Peyer's patch (tissue), 4 donors: ENCODE measurements at regions not wholly inside any gene's neighbourhood (a gene's known extent, or its start where the extent isn't known, plus 50 kb on each side); places are given as distances from the start of the nearest gene placed in this dataset.
"Not testable (repeated sequence)": the region's sequence is repeated elsewhere in the genome, so short reads cannot be mapped to it uniquely, and the experiment has no call there.

Experiments used
- DNase-seq, 3 donors: peaks; one replicate each; pipeline ENCODE4 v3.0.0-alpha.2; 2017 to 2019
- H3K27ac ChIP-seq, 4 donors: fragments of 200-600 bp; sonication (generic); one replicate each; pipeline ENCODE4 v1.5.1; 2016 to 2019
- H3K27me3 ChIP-seq, 2 donors: fragments of 200-600 bp; sonication (generic); one replicate each; pipeline ENCODE4 v1.5.1; 2019
- H3K36me3 ChIP-seq, 3 donors: fragments of 200-600 bp; sonication (generic); one replicate each; pipeline ENCODE4 v1.5.1; 2016 to 2019
- H3K4me1 ChIP-seq, 4 donors: fragments of 200-600 bp; sonication (generic); one replicate each; pipeline ENCODE4 v1.5.1; 2016 to 2019
- H3K4me3 ChIP-seq, 4 donors: fragments of 200-600 bp; sonication (generic); 1 replicate in 3 of 4; 2 replicates in 1 of 4; pipeline ENCODE4 v1.5.1; 2016 to 2019; ENCODE audit warnings: mild to moderate bottlenecking in 1 of 4
- H3K9me3 ChIP-seq, 4 donors: fragments of 200-600 bp; sonication (generic); one replicate each; pipeline ENCODE4 v1.5.1; 2016 to 2019; ENCODE audit warnings: mild to moderate bottlenecking in 1 of 4
- CTCF ChIP-seq, 6 experiments: fragments of 450-650 bp in 4 of 6; fragments of 200-600 bp in 2 of 6; sonication (generic) in 1 of 6; IDR thresholded peaks; one replicate each; pipeline ENCODE4 v1.5.1; 2017 to 2019; ENCODE audit warnings: antibody characterized with exemption in 6 of 6, mild to moderate bottlenecking in 3 of 6, moderate library complexity in 1 of 6
- POLR2A ChIP-seq, 2 donors: fragments of 450-650 bp; IDR thresholded peaks; one replicate each; pipeline ENCODE4 v1.5.1; 2017; ENCODE audit warnings: antibody characterized with exemption in 2 of 2, mild to moderate bottlenecking in 2 of 2, moderate library complexity in 2 of 2

GRCh38 chr7:156012412-156012811, 200.1 kb upstream of the SHH start:
- Histone ChIP-seq H3K9me3 (no peaks in the 10 kb centered on the region), H3K27me3 (no peaks in the 10 kb centered on the region), H3K4me3 (no peak overlapping the region), H3K27ac (no peak overlapping the region), H3K36me3 (no peaks in the 10 kb centered on the region), H3K4me1 (no peaks in the 10 kb centered on the region)
- DNase-seq: no peak
- TF ChIP-seq POLR2A (IDR thresholded peaks at IDR 0.05) (no peak), CTCF (IDR thresholded peaks at IDR 0.05) (no peak)

DNA sequence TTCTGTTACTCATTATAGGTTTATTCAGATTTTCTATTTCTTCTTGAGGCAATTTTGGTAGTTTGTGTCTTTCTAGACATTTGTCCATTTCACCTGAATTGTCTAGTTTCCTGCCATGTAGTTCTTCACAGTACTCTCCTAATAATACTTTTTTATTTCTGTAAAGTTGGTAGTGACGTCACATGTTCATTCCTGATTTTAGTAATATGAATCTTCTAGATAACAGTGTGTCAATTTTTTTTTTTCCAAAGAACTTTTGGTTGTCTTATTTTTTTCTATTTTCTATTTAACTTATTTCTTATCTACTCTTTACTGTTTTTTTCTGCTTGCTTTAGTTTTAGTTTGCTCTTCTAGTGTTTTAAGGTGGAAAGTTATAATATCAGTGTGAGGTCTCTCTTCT, 197.3 kb upstream of the SHH start:
- H3K36me3 ChIP-seq: no peaks in the 10 kb centered on the region

GRCh38 chr7:156006876-156007275, 194.6 kb upstream of the SHH start:
- H3K9me3 ChIP-seq, H3K36me3 ChIP-seq, H3K27me3 ChIP-seq, H3K4me1 ChIP-seq, H3K4me3 ChIP-seq, H3K27ac ChIP-seq: not testable (repeated sequence)
- DNase-seq: peak in 1 of 3 donors; percentile 29

More for the DNA sequence above, 197.3 kb upstream of the SHH start:
- Histone ChIP-seq H3K4me3 (no peak overlapping the region), H3K27ac (no peak overlapping the region), H3K27me3 (no peaks in the 10 kb centered on the region), H3K4me1 (no peaks in the 10 kb centered on the region), H3K9me3 (no peaks in the 10 kb centered on the region)
- DNase-seq: no peak
- TF ChIP-seq CTCF (IDR thresholded peaks at IDR 0.05): no peak
- no peak for TF ChIP-seq POLR2A (IDR thresholded peaks at IDR 0.05)

GRCh38 chr7:156006024-156006423, 193.8 kb upstream of the SHH start:
- Histone ChIP-seq H3K27ac (no peak overlapping the region), H3K27me3 (no peaks in the 10 kb centered on the region), H3K4me3 (no peak overlapping the region), H3K4me1 (no peaks in the 10 kb centered on the region), H3K36me3 (no peaks in the 10 kb centered on the region), H3K9me3 (no peaks in the 10 kb centered on the region)
- DNase-seq: no peak
- no peak for TF ChIP-seq CTCF (IDR thresholded peaks at IDR 0.05)
- TF ChIP-seq POLR2A (IDR thresholded peaks at IDR 0.05): no peak

DNA sequence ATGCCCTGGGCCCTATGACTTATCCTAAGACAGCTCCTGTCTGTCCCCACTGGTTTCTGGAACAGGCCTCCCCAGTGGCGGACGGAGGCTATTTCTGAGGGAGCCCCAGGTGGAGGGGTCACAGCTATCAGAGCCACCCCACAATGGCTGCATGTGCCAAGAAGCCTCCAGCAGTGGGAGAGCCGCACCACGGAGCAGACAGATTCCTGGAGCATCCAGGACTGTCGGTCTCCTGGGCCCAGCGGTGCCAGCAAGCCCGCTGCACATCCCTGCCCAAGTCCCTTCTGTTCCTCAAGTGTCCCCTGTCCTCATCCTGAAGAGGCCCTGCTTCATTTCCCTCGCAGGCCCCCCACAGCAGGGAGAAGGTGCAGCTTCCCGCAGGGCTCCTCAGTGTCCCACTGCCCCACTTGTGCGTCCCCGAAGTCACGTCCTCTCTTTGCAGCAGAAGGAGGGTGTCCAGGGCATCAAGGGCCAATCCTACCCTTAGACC, 193.0 kb upstream of the SHH start:
- Histone ChIP-seq H3K9me3 (no peaks in the 10 kb centered on the region), H3K4me1 (no peaks in the 10 kb centered on the region), H3K4me3 (no peak overlapping the region), H3K36me3 (no peaks in the 10 kb centered on the region), H3K27me3 (no peaks in the 10 kb centered on the region), H3K27ac (no peak overlapping the region)
- no peak for TF ChIP-seq POLR2A (IDR thresholded peaks at IDR 0.05)
- no peak for TF ChIP-seq CTCF (IDR thresholded peaks at IDR 0.05)
- peak in 2 of 3 donors; percentile 31 to 34 for DNase-seq

- H3K36me3 ChIP-seq: no peaks in the 10 kb centered on the region
- no peak for TF ChIP-seq POLR2A (IDR thresholded peaks at IDR 0.05)
- TF ChIP-seq CTCF (IDR thresholded peaks at IDR 0.05): no peak
- no peaks in the 10 kb centered on the region for H3K4me1 ChIP-seq
- H3K9me3 ChIP-seq: no peaks in the 10 kb centered on the region
- no peak overlapping the region for H3K4me3 ChIP-seq
- DNase-seq: peak in 2 of 3 donors; percentile 33 to 35
- no peak overlapping the region for H3K27ac ChIP-seq
- H3K27me3 ChIP-seq: no peaks in the 10 kb centered on the region
Observed at GRCh38 chr7:156004265-156005201, 192.3 kb upstream of the SHH start.
